B cell (primary cell): ENCODE measurements at regions not wholly inside any gene's neighbourhood (a gene's known extent, or its start where the extent isn't known, plus 50 kb on each side); places are given as distances from the start of the nearest gene placed in this dataset.

ENCODE experiments used
- EZH2 ChIP-seq: IDR thresholded peaks from 2 replicates; pipeline ENCODE4 v1.6.1; 2012; ENCODE audit warnings: borderline replicate concordance, low read depth, mild to moderate bottlenecking, moderate library complexity, low read length; ENCODE audit not compliant: insufficient read depth, poor library complexity, severe bottlenecking
- TF ChIP-seq, protein P1 (sequence below): fragments of 200-600 bp; IDR thresholded peaks from one replicate; pipeline ENCODE4 v1.8.0; 2022; ENCODE audit warnings: antibody characterized with exemption, mild to moderate bottlenecking

DNA sequence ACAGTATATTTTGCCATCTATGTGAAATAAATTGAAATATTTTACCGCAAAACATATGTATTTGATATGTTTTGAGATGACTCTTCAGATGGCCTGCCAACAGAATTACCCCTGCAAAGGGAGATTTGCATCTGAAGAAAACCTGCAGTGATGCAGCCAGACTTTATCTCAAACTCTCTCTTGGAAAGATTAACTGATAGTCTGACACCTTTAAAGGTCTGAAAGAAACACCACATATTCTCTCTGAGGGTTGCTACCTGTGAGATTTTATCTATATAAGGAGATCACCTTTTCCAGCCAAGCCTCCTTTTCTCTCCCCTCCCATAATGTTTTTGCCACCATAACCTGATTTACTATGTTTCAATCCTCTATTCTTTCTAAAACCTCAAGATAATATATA is 1106.3 kb upstream of the IGFBP7 start:
- TF ChIP-seq, protein P1, sequence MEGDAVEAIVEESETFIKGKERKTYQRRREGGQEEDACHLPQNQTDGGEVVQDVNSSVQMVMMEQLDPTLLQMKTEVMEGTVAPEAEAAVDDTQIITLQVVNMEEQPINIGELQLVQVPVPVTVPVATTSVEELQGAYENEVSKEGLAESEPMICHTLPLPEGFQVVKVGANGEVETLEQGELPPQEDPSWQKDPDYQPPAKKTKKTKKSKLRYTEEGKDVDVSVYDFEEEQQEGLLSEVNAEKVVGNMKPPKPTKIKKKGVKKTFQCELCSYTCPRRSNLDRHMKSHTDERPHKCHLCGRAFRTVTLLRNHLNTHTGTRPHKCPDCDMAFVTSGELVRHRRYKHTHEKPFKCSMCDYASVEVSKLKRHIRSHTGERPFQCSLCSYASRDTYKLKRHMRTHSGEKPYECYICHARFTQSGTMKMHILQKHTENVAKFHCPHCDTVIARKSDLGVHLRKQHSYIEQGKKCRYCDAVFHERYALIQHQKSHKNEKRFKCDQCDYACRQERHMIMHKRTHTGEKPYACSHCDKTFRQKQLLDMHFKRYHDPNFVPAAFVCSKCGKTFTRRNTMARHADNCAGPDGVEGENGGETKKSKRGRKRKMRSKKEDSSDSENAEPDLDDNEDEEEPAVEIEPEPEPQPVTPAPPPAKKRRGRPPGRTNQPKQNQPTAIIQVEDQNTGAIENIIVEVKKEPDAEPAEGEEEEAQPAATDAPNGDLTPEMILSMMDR, result no peak
- no peak for TF ChIP-seq EZH2
